Calu3 (cell line): ENCODE measurements at regions not wholly inside any gene's neighbourhood (a gene's known extent, or its start where the extent isn't known, plus 50 kb on each side); places are given as distances from the start of the nearest gene placed in this dataset.

Experiments used
- BruUV-seq: library from RNA; stranded (reverse); fragments of 400-500 nt; replicated peaks from 2 replicates; lab custom pipeline; 2021; lab: Mats Ljungman, UMichigan
- CTCF ChIA-PET: fragments of 300-600 bp; sonication (Branson Sonifier 250); formaldehyde crosslinking; loops from one replicate; lab custom pipeline; 2022; ENCODE audit warnings: antibody characterized with exemption; lab: Charles Lee
- DNase-seq: peaks from one replicate; pipeline ENCODE4 v3.0.0; 2022
- H3K27ac Mint-ChIP-seq: one replicate; pipeline ENCODE4 v1.8.0; 2022; ENCODE audit warnings: mixed read lengths; ENCODE audit not compliant: unreplicated experiment
- H3K27me3 Mint-ChIP-seq: one replicate; pipeline ENCODE4 v1.8.0; 2022; ENCODE audit warnings: mixed read lengths; ENCODE audit not compliant: unreplicated experiment
- H3K36me3 Mint-ChIP-seq: one replicate; pipeline ENCODE4 v1.8.0; 2022; ENCODE audit warnings: mild to moderate bottlenecking, moderate library complexity, mixed read lengths; ENCODE audit not compliant: insufficient read depth, unreplicated experiment
- H3K4me1 Mint-ChIP-seq: one replicate; pipeline ENCODE4 v1.8.0; 2022; ENCODE audit warnings: mild to moderate bottlenecking, low read depth, mixed read lengths; ENCODE audit not compliant: unreplicated experiment
- H3K4me3 Mint-ChIP-seq: one replicate; pipeline ENCODE4 v1.8.0; 2022; ENCODE audit warnings: mild to moderate bottlenecking, low read depth, moderate library complexity, mixed read lengths; ENCODE audit not compliant: unreplicated experiment
- H3K9me3 Mint-ChIP-seq: one replicate; pipeline ENCODE4 v1.8.0; 2022; ENCODE audit warnings: low read depth, mixed read lengths; ENCODE audit not compliant: unreplicated experiment
- CTCF ChIP-seq: fragments of 200-600 bp; IDR thresholded peaks from one replicate; pipeline ENCODE4 v1.8.0; 2022; ENCODE audit warnings: antibody characterized with exemption; ENCODE audit not compliant: unreplicated experiment
- intact Hi-C: fragments of 100-400 bp; cut with micrococcal nuclease; formaldehyde crosslinking; loops from one replicate; pipeline ENCODE4 v1.10.0; 2022; ENCODE audit not compliant: unreplicated experiment

GRCh38 chr4:180465364-180465763 is 1777.8 kb upstream of the TENM3 start:
- CTCF ChIA-PET = no interaction called here
- no peak overlapping the region for H3K4me3 Mint-ChIP-seq
- H3K4me1 Mint-ChIP-seq = no peaks in the 10 kb centered on the region
- no TSS peak for BruUV-seq
- H3K27me3 Mint-ChIP-seq = no peaks in the 10 kb centered on the region
- no peak for DNase-seq
- peaks cover 6% of the 10 kb centered on the region for H3K9me3 Mint-ChIP-seq
- H3K27ac Mint-ChIP-seq = no peak overlapping the region
- intact Hi-C loops = no loop called here
- TF ChIP-seq CTCF = no peak
- H3K36me3 Mint-ChIP-seq = no peaks in the 10 kb centered on the region

- Mint-ChIP-seq H3K4me1 (no peaks in the 10 kb centered on the region), H3K27me3 (no peaks in the 10 kb centered on the region), H3K9me3 (no peaks in the 10 kb centered on the region), H3K4me3 (no peak overlapping the region), H3K36me3 (no peaks in the 10 kb centered on the region), H3K27ac (no peak overlapping the region)
- CTCF ChIA-PET = no interaction called here
- no peak for DNase-seq
- TF ChIP-seq CTCF = no peak
- BruUV-seq = no TSS peak
- intact Hi-C loops = no loop called here
Observed at GRCh38 chr4:180483036-180483435, 1760.2 kb upstream of the TENM3 start.

- no peaks in the 10 kb centered on the region for H3K27me3 Mint-ChIP-seq
- CTCF ChIA-PET = no interaction called here
- H3K9me3 Mint-ChIP-seq = no peaks in the 10 kb centered on the region
- H3K27ac Mint-ChIP-seq = no peak overlapping the region
- no peaks in the 10 kb centered on the region for H3K4me1 Mint-ChIP-seq
- intact Hi-C loops = no loop called here
- DNase-seq = no peak
- BruUV-seq = no TSS peak
- no peaks in the 10 kb centered on the region for H3K36me3 Mint-ChIP-seq
- H3K4me3 Mint-ChIP-seq = no peak overlapping the region
- no peak for TF ChIP-seq CTCF
Observed at GRCh38 chr4:180485407-180485806, 1757.8 kb upstream of the TENM3 start.

- Mint-ChIP-seq H3K27me3 (no peaks in the 10 kb centered on the region), H3K27ac (no peak overlapping the region), H3K9me3 (no peaks in the 10 kb centered on the region), H3K4me3 (no peak overlapping the region), H3K36me3 (no peaks in the 10 kb centered on the region), H3K4me1 (no peaks in the 10 kb centered on the region)
- CTCF ChIA-PET = no interaction called here
- no TSS peak for BruUV-seq
- no peak for TF ChIP-seq CTCF
- intact Hi-C loops = no loop called here
- no peak for DNase-seq
Observed at GRCh38 chr4:180486342-180486741, 1756.9 kb upstream of the TENM3 start.
